Neural cell (in vitro differentiated cells): ENCODE measurements at regions not wholly inside any gene's neighbourhood (a gene's known extent, or its start where the extent isn't known, plus 50 kb on each side); places are given as distances from the start of the nearest gene placed in this dataset.

Experiments
- H2AFZ ChIP-seq: fragments of 200-600, 300-800 bp; sonication (generic), shearing (Covaris generic); 2 replicates; pipeline ENCODE4 v1.6.0; 2014; ENCODE audit warnings: low read depth, mild to moderate bottlenecking, antibody characterized with exemption, low read length, moderate library complexity
- H3F3A ChIP-seq: fragments of 200-600 bp; shearing (Covaris generic); 2 replicates; pipeline ENCODE4 v1.6.1; 2016; ENCODE audit warnings: mild to moderate bottlenecking, moderate library complexity, mixed read lengths, antibody characterized with exemption, low read length; ENCODE audit not compliant: insufficient read depth, poor library complexity, severe bottlenecking
- H3K27ac ChIP-seq: fragments of 200-600, 300-800 bp; sonication (generic), shearing (Covaris generic); 2 replicates; pipeline ENCODE4 v1.5.1; 2014; ENCODE audit warnings: mild to moderate bottlenecking, low read length, moderate library complexity
- H3K27me3 ChIP-seq: fragments of 300-800, 200-600 bp; sonication (generic), shearing (Covaris generic); 2 replicates; pipeline ENCODE4 v1.6.0; 2014; ENCODE audit warnings: mild to moderate bottlenecking, low read depth, low read length, moderate library complexity; ENCODE audit not compliant: insufficient read depth
- H3K36me3 ChIP-seq: fragments of 300-800, 200-600 bp; sonication (generic), shearing (Covaris generic); 2 replicates; pipeline ENCODE4 v1.5.1; 2014; ENCODE audit warnings: mild to moderate bottlenecking, antibody characterized with exemption, low read length, moderate library complexity; ENCODE audit not compliant: insufficient read depth
- H3K4me2 ChIP-seq: fragments of 300-800, 200-600 bp; sonication (generic), shearing (Covaris generic); 2 replicates; pipeline ENCODE4 v1.6.0; 2014; ENCODE audit warnings: mild to moderate bottlenecking, low read length
- H3K4me3 ChIP-seq: fragments of 300-800, 200-600 bp; sonication (generic), shearing (Covaris generic); 2 replicates; pipeline ENCODE4 v1.5.1; 2014; ENCODE audit warnings: mild to moderate bottlenecking, low read length, moderate library complexity
- H3K79me2 ChIP-seq: fragments of 200-600 bp; shearing (Covaris generic); replicated peaks from 2 replicates; pipeline ENCODE4 v1.6.0; 2014; ENCODE audit warnings: mild to moderate bottlenecking, low read length, moderate library complexity; ENCODE audit not compliant: insufficient read depth
- H3K9ac ChIP-seq: fragments of 300-800, 200-600 bp; sonication (generic), shearing (Covaris generic); 2 replicates; pipeline ENCODE4 v1.6.1; 2016; ENCODE audit warnings: mild to moderate bottlenecking, low read length, mixed read lengths
- H3K9me2 ChIP-seq: fragments of 200-600 bp; shearing (Covaris generic); 2 replicates; pipeline ENCODE4 v1.6.1; 2016; ENCODE audit warnings: mild to moderate bottlenecking, low read length, mixed read lengths; ENCODE audit not compliant: insufficient read depth
- H3K9me3 ChIP-seq: fragments of 200-600, 300-800 bp; sonication (generic), shearing (Covaris generic); 2 replicates; pipeline ENCODE4 v1.6.1; 2016; ENCODE audit warnings: mild to moderate bottlenecking, mixed run types, low read length, moderate library complexity, mixed read lengths
- H4K20me1 ChIP-seq: fragments of 200-600 bp; shearing (Covaris generic); 2 replicates; pipeline ENCODE4 v1.6.1; 2016; ENCODE audit warnings: mild to moderate bottlenecking, mixed run types; ENCODE audit not compliant: insufficient read depth
- EP300 ChIP-seq: fragments of 450-650 bp; conservative IDR thresholded peaks from 2 replicates; pipeline ENCODE4 v1.6.1; 2014; ENCODE audit warnings: antibody characterized with exemption, mild to moderate bottlenecking, moderate library complexity; ENCODE audit not compliant: poor library complexity, severe bottlenecking
- TAF1 ChIP-seq: IDR thresholded peaks from 2 replicates; pipeline ENCODE4 v1.6.1; 2012; ENCODE audit warnings: low read depth
- TF ChIP-seq, protein P1 (sequence below): IDR thresholded peaks from 2 replicates; pipeline ENCODE4 v1.6.1; 2012; ENCODE audit warnings: borderline replicate concordance
- TF ChIP-seq, protein P2 (sequence below): fragments of 450-650 bp; IDR thresholded peaks from 2 replicates; pipeline ENCODE4 v1.5.1; 2014; ENCODE audit warnings: antibody characterized with exemption, mild to moderate bottlenecking, moderate library complexity; ENCODE audit not compliant: poor library complexity, severe bottlenecking

DNA sequence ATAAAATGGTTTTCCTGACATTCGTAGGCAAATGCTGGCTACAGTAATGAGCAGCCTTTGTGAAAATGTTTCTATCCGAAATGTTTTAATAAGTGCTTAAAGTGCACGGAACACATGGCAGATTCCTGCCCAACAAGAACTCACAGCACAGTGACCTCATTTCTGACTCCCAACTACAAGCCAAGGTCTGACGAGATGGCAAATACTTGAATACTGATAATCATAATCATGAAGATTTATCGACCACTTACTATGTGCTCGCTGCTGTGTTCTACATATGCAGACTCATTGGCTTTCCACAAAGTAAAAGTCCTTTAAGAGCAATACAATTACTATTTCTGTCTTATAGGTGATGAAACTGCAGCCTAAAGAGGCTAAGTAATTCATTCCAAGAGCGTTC is 238.1 kb upstream of the CDH5 start:
- Histone ChIP-seq H3F3A (no peaks in the 10 kb centered on the region), H3K27me3 (no peaks in the 10 kb centered on the region), H3K9me2 (no peaks in the 10 kb centered on the region), H3K36me3 (no peaks in the 10 kb centered on the region), H3K79me2 (no peaks in the 10 kb centered on the region), H3K4me3 (no peak overlapping the region), H3K27ac (no peak overlapping the region), H3K9me3 (no peaks in the 10 kb centered on the region), H2AFZ (no peak overlapping the region), H3K4me2 (no peak overlapping the region), H3K9ac (no peak overlapping the region), H4K20me1 (no peaks in the 10 kb centered on the region)
- no peak for TF ChIP-seq TAF1
- TF ChIP-seq, protein P1, sequence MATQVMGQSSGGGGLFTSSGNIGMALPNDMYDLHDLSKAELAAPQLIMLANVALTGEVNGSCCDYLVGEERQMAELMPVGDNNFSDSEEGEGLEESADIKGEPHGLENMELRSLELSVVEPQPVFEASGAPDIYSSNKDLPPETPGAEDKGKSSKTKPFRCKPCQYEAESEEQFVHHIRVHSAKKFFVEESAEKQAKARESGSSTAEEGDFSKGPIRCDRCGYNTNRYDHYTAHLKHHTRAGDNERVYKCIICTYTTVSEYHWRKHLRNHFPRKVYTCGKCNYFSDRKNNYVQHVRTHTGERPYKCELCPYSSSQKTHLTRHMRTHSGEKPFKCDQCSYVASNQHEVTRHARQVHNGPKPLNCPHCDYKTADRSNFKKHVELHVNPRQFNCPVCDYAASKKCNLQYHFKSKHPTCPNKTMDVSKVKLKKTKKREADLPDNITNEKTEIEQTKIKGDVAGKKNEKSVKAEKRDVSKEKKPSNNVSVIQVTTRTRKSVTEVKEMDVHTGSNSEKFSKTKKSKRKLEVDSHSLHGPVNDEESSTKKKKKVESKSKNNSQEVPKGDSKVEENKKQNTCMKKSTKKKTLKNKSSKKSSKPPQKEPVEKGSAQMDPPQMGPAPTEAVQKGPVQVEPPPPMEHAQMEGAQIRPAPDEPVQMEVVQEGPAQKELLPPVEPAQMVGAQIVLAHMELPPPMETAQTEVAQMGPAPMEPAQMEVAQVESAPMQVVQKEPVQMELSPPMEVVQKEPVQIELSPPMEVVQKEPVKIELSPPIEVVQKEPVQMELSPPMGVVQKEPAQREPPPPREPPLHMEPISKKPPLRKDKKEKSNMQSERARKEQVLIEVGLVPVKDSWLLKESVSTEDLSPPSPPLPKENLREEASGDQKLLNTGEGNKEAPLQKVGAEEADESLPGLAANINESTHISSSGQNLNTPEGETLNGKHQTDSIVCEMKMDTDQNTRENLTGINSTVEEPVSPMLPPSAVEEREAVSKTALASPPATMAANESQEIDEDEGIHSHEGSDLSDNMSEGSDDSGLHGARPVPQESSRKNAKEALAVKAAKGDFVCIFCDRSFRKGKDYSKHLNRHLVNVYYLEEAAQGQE: peak; percentile 1

DNA sequence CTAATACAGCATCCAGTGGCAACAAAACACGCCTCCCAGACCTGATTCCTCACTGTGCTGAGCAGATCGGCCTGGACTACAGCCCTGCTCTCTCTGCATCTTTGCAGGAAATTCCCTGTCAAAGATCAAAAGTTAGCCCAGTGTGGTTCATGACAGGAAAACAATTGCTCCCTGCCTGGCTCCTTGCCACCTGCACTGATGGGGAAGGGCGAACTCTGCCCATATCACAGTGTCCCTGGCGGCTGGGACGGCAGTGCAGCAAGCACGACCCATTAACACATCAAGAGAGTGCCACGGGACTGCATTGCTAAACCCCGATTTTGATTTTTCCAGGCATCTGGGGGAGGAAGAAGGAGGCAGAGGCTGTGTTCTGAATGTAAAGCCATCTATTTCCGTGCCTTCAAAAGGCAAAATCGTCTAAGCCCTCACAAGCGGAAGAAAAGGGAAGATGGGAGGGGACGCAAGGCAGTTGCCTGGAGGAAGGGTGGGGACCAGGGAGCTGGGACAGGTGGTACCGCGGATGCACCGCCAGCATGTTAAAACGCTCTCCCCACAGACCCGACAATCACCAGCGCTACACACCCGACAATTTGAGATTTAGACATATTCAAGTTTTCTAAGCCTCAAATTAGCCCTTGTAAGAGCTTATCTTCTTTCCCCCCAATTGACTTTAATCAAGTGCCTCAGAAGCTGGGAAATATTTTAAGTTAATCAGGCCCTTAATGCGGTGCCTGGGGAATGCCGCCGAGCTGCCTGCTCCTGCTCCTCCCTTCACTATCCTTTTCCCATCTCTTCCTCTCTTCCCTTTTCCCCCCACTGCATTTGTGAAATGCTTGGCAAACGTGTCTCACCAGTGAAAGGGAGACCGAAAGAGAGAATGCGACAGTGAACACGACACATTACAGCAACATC is 238.8 kb upstream of the CDH5 start:
- Histone ChIP-seq H4K20me1 (no peaks in the 10 kb centered on the region), H3K9me2 (no peaks in the 10 kb centered on the region), H3K9ac (no peak overlapping the region), H3K4me3 (peak overlapping the region; percentile 4), H3K36me3 (no peaks in the 10 kb centered on the region), H3K4me2 (no peak overlapping the region), H3K9me3 (no peaks in the 10 kb centered on the region), H2AFZ (no peak overlapping the region), H3K79me2 (no peaks in the 10 kb centered on the region), H3K27ac (no peak overlapping the region), H3K27me3 (no peaks in the 10 kb centered on the region), H3F3A (no peaks in the 10 kb centered on the region)
- TF ChIP-seq, protein P2, sequence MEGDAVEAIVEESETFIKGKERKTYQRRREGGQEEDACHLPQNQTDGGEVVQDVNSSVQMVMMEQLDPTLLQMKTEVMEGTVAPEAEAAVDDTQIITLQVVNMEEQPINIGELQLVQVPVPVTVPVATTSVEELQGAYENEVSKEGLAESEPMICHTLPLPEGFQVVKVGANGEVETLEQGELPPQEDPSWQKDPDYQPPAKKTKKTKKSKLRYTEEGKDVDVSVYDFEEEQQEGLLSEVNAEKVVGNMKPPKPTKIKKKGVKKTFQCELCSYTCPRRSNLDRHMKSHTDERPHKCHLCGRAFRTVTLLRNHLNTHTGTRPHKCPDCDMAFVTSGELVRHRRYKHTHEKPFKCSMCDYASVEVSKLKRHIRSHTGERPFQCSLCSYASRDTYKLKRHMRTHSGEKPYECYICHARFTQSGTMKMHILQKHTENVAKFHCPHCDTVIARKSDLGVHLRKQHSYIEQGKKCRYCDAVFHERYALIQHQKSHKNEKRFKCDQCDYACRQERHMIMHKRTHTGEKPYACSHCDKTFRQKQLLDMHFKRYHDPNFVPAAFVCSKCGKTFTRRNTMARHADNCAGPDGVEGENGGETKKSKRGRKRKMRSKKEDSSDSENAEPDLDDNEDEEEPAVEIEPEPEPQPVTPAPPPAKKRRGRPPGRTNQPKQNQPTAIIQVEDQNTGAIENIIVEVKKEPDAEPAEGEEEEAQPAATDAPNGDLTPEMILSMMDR: peak; percentile 41
- TF ChIP-seq, protein P1: peak; percentile 12
- TF ChIP-seq EP300: no peak
